IMR-90 (cell line): ENCODE measurements at regions not wholly inside any gene's neighbourhood (a gene's known extent, or its start where the extent isn't known, plus 50 kb on each side); places are given as distances from the start of the nearest gene placed in this dataset.

Experiments used
- CTCF ChIP-seq: conservative IDR thresholded peaks from 2 replicates; pipeline ENCODE4 v1.5.1; 2012; ENCODE audit warnings: mild to moderate bottlenecking, low read depth, low read length, improper control_type of control experiment
- MAZ ChIP-seq: IDR thresholded peaks from 2 replicates; pipeline ENCODE4 v1.6.1; 2012; ENCODE audit warnings: low read depth, mild to moderate bottlenecking, low read length, improper control_type of control experiment, moderate library complexity, borderline replicate concordance
- TF ChIP-seq, protein P1 (sequence below): fragments of 150-350 bp; IDR thresholded peaks from 2 replicates; pipeline ENCODE4 v1.6.1; 2017; ENCODE audit warnings: mild to moderate bottlenecking, antibody characterized with exemption, low read length, low read depth

DNA sequence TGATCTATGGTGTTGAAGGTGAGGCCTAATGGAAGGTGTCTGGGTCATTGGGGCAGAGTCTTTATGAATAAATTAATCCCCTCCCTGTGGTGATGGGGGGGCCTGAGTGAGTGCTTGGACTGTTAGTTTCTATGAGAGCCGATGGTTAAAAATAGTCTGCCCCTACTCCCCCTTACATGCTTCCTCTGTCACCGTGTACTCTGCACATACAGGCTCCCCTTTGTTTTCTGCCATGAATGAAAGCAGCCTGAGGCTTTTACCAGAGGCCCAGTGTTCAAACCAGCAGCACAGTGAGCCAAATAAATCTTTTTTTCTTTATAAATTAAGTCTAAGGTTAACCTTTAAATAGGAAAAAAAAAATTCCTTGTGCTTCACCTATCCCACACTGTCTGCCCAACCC is 657.0 kb downstream of the AMY1C start:
- TF ChIP-seq, protein P1, sequence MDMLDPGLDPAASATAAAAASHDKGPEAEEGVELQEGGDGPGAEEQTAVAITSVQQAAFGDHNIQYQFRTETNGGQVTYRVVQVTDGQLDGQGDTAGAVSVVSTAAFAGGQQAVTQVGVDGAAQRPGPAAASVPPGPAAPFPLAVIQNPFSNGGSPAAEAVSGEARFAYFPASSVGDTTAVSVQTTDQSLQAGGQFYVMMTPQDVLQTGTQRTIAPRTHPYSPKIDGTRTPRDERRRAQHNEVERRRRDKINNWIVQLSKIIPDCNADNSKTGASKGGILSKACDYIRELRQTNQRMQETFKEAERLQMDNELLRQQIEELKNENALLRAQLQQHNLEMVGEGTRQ: no peak
- TF ChIP-seq CTCF (no peak), MAZ (no peak)
